ENCODE measurements at regions not wholly inside any gene's neighbourhood (a gene's known extent, or its start where the extent isn't known, plus 50 kb on each side); places are given as distances from the start of the nearest gene placed in this dataset.

- Histone ChIP-seq H3K79me2 (replicated peaks; ENCODE audit: insufficient read depth, low read length) (no peaks in the 10 kb centered on the region), H2AFZ (ENCODE audit: low read depth, low read length) (no peak overlapping the region), H3K9ac (ENCODE audit: low read length) (no peak overlapping the region), H4K20me1 (ENCODE audit: insufficient read depth) (no peaks in the 10 kb centered on the region), H3K9me2 (ENCODE audit: insufficient read depth, low read length) (no peaks in the 10 kb centered on the region), H3K4me2 (ENCODE audit: low read length) (no peak overlapping the region), H3K27ac (ENCODE audit: low read length) (peak overlapping the region; percentile 67), H3K36me3 (ENCODE audit: insufficient read depth, low read length) (no peaks in the 10 kb centered on the region), H3F3A (ENCODE audit: insufficient read depth, low read length, poor library complexity, severe bottlenecking) (no peaks in the 10 kb centered on the region), H3K9me3 (ENCODE audit: low read length) (no peaks in the 10 kb centered on the region), H3K27me3 (ENCODE audit: insufficient read depth, low read depth, low read length) (no peaks in the 10 kb centered on the region), H3K4me3 (ENCODE audit: low read length) (peak overlapping the region; percentile 9)
- TF ChIP-seq MXI1 (conservative IDR thresholded peaks at IDR 0.05; ENCODE audit: poor library complexity, severe bottlenecking) (no peak), REST (IDR thresholded peaks at IDR 0.05; ENCODE audit: borderline replicate concordance) (no peak), SMC3 (conservative IDR thresholded peaks at IDR 0.05; ENCODE audit: poor library complexity) (no peak), POLR2AphosphoS5 (IDR thresholded peaks at IDR 0.05) (no peak), TAF1 (IDR thresholded peaks at IDR 0.05; ENCODE audit: low read depth) (no peak), EP300 (conservative IDR thresholded peaks at IDR 0.05; ENCODE audit: poor library complexity, severe bottlenecking) (no peak), RAD21 (conservative IDR thresholded peaks at IDR 0.05) (no peak), CTCF (IDR thresholded peaks at IDR 0.05; ENCODE audit: poor library complexity, severe bottlenecking) (no peak), EZH2 (IDR thresholded peaks at IDR 0.05; ENCODE audit: borderline replicate concordance, insufficient read depth, low read length, poor library complexity, severe bottlenecking) (no peak)
Observed at GRCh38 chr6:106751501-106752252, 122.3 kb downstream of the QRSL1 start.

- peak overlapping the region; percentile 27 for H3K9ac ChIP-seq (ENCODE audit: low read length)
- no peaks in the 10 kb centered on the region for H3K9me2 ChIP-seq (ENCODE audit: insufficient read depth, low read length)
- H3K79me2 ChIP-seq (replicated peaks; ENCODE audit: insufficient read depth, low read length), result no peaks in the 10 kb centered on the region
- peak overlapping the region; percentile 9 for H3K4me3 ChIP-seq (ENCODE audit: low read length)
- peak overlapping the region; percentile 67 for H3K27ac ChIP-seq (ENCODE audit: low read length)
- H2AFZ ChIP-seq (ENCODE audit: low read depth, low read length), result no peak overlapping the region
- H3K9me3 ChIP-seq (ENCODE audit: low read length), result no peaks in the 10 kb centered on the region
- H3K4me2 ChIP-seq (ENCODE audit: low read length), result no peak overlapping the region
- no peaks in the 10 kb centered on the region for H4K20me1 ChIP-seq (ENCODE audit: insufficient read depth)
- no peak for TF ChIP-seq REST (IDR thresholded peaks at IDR 0.05; ENCODE audit: borderline replicate concordance)
- no peak for TF ChIP-seq SMC3 (conservative IDR thresholded peaks at IDR 0.05; ENCODE audit: poor library complexity)
- no peak for TF ChIP-seq EZH2 (IDR thresholded peaks at IDR 0.05; ENCODE audit: borderline replicate concordance, insufficient read depth, low read length, poor library complexity, severe bottlenecking)
- peak; percentile 14 for TF ChIP-seq POLR2AphosphoS5 (IDR thresholded peaks at IDR 0.05)
- no peak for TF ChIP-seq CTCF (IDR thresholded peaks at IDR 0.05; ENCODE audit: poor library complexity, severe bottlenecking)
- no peak for TF ChIP-seq MXI1 (conservative IDR thresholded peaks at IDR 0.05; ENCODE audit: poor library complexity, severe bottlenecking)
- peak; percentile 13 for TF ChIP-seq EP300 (conservative IDR thresholded peaks at IDR 0.05; ENCODE audit: poor library complexity, severe bottlenecking)
- no peaks in the 10 kb centered on the region for H3F3A ChIP-seq (ENCODE audit: insufficient read depth, low read length, poor library complexity, severe bottlenecking)
- no peaks in the 10 kb centered on the region for H3K36me3 ChIP-seq (ENCODE audit: insufficient read depth, low read length)
- H3K27me3 ChIP-seq (ENCODE audit: insufficient read depth, low read depth, low read length), result no peaks in the 10 kb centered on the region
Observed at GRCh38 chr6:106750946-106751345, 121.6 kb downstream of the QRSL1 start.

All from neural cell (in vitro differentiated cells).